A549 (cell line): ENCODE measurements at regions not wholly inside any gene's neighbourhood (a gene's known extent, or its start where the extent isn't known, plus 50 kb on each side); places are given as distances from the start of the nearest gene placed in this dataset.

ENCODE experiments used
- CTCF ChIP-seq: fragments of >200 bp; sonication (Bioruptor Twin); formaldehyde crosslinking; IDR thresholded peaks from 3 replicates; pipeline ENCODE4 v1.5.1; 2016
- EP300 ChIP-seq, 2 experiments: fragments of >200 bp; sonication (Bioruptor Twin); formaldehyde crosslinking; IDR thresholded peaks; 2 replicates in 1 of 2; 3 replicates in 1 of 2; pipeline ENCODE4 v1.6.1; 2016 to 2017
- HDAC2 ChIP-seq: fragments of 200-600 bp; sonication (generic); IDR thresholded peaks from 2 replicates; pipeline ENCODE4 v1.6.1; 2016
- HES2 ChIP-seq: fragments of >200 bp; sonication (Bioruptor Twin); formaldehyde crosslinking; IDR thresholded peaks from 2 replicates; pipeline ENCODE4 v1.6.1; 2016
- JUN ChIP-seq, 2 experiments: fragments of >200 bp; sonication (Bioruptor Twin); formaldehyde crosslinking; IDR thresholded peaks; 2 replicates in 1 of 2; 3 replicates in 1 of 2; pipeline ENCODE4 v1.6.1; 2016 to 2017
- MAZ ChIP-seq: fragments of 150-350 bp; IDR thresholded peaks from 2 replicates; pipeline ENCODE4 v1.6.1; 2014; ENCODE audit warnings: antibody characterized with exemption, low read depth, low read length, borderline replicate concordance
- NPAS2 ChIP-seq: fragments of 250-450 bp; sonication (Bioruptor Pico); IDR thresholded peaks from 2 replicates; pipeline ENCODE4 v1.8.0; 2022; ENCODE audit warnings: mild to moderate bottlenecking, moderate library complexity, borderline replicate concordance
- NR3C1 ChIP-seq: fragments of >200 bp; sonication (Bioruptor Twin); formaldehyde crosslinking; IDR thresholded peaks from 3 replicates; pipeline ENCODE4 v1.6.1; 2017
- POLR2A ChIP-seq: IDR thresholded peaks from 2 replicates; pipeline ENCODE4 v1.6.1; 2012; ENCODE audit warnings: mild to moderate bottlenecking, low read length
- USF2 ChIP-seq: fragments of 450-650 bp; IDR thresholded peaks from 2 replicates; pipeline ENCODE4 v1.6.1; 2014; ENCODE audit warnings: antibody characterized with exemption

GRCh38 chr1:221015159-221015790 lies 136.0 kb downstream of the HLX start:
- TF ChIP-seq CTCF (no peak), NR3C1 (no peak), EP300 (IDR thresholded peaks at IDR 0.05) (no peak), JUN (IDR thresholded peaks at IDR 0.05) (no peak), HES2 (no peak), USF2 (no peak), HDAC2 (no peak), POLR2A (no peak), MAZ (no peak), NPAS2 (CRISPR knock-in tag) (no peak)
